Skeletal muscle tissue (tissue), 3 donors: ENCODE measurements at regions not wholly inside any gene's neighbourhood (a gene's known extent, or its start where the extent isn't known, plus 50 kb on each side); places are given as distances from the start of the nearest gene placed in this dataset.

ENCODE experiments used
- H3K27ac ChIP-seq: one replicate; pipeline ENCODE4 v1.7.0; 2013; ENCODE audit warnings: mild to moderate bottlenecking, low read depth, low read length, inconsistent platforms
- H3K27me3 ChIP-seq, 3 donors: one replicate each; pipeline ENCODE4 v1.7.0; 2013; ENCODE audit warnings: low read length in 3 of 3; ENCODE audit not compliant: control insufficient read depth in 3 of 3, insufficient read depth in 3 of 3
- H3K36me3 ChIP-seq, 3 donors: one replicate each; pipeline ENCODE4 v1.7.0; 2013; ENCODE audit warnings: low read length in 3 of 3; ENCODE audit not compliant: control insufficient read depth in 3 of 3, insufficient read depth in 3 of 3
- H3K4me1 ChIP-seq, 3 donors: one replicate each; pipeline ENCODE4 v1.7.0; 2013; ENCODE audit warnings: low read length in 3 of 3, mild to moderate bottlenecking in 3 of 3; ENCODE audit not compliant: control insufficient read depth in 3 of 3, insufficient read depth in 3 of 3
- H3K4me3 ChIP-seq, 3 donors: one replicate each; pipeline ENCODE4 v1.7.0; 2013; ENCODE audit warnings: low read length in 3 of 3
- H3K9ac ChIP-seq, 3 donors: one replicate each; pipeline ENCODE4 v1.7.0; 2013; ENCODE audit warnings: low read length in 3 of 3, mild to moderate bottlenecking in 3 of 3, moderate library complexity in 2 of 3, low read depth in 1 of 3
- H3K9me3 ChIP-seq, 3 donors: one replicate each; pipeline ENCODE4 v1.7.0; 2013; ENCODE audit warnings: low read length in 3 of 3; ENCODE audit not compliant: control insufficient read depth in 3 of 3
- donor health status: Osteomylitis.

DNA sequence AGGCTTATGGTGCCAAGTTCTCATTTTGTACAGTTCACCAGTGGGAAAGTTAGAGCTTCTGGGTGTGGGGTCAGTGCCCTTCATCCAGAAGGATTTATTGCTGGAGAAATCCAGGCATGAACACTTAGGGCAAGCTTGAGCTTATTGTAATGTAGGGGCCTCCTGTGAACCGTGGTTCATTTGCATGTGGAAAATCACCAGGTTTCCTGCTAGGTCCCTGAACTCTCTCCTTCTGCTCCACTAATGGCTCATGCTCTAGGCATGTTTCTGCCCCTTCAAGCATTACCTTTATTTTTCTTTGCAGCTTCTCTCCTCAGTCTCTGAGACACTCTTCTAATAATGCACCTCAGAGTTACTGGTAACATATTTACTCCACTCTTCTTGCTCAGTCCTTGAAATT lies 79.3 kb upstream of the FAM98A start:
- Histone ChIP-seq H3K27me3 (no peaks in the 10 kb centered on the region), H3K36me3 (no peaks in the 10 kb centered on the region), H3K9me3 (no peaks in the 10 kb centered on the region), H3K9ac (no peak overlapping the region), H3K27ac (no peak overlapping the region), H3K4me1 (no peaks in the 10 kb centered on the region), H3K4me3 (no peak overlapping the region)

DNA sequence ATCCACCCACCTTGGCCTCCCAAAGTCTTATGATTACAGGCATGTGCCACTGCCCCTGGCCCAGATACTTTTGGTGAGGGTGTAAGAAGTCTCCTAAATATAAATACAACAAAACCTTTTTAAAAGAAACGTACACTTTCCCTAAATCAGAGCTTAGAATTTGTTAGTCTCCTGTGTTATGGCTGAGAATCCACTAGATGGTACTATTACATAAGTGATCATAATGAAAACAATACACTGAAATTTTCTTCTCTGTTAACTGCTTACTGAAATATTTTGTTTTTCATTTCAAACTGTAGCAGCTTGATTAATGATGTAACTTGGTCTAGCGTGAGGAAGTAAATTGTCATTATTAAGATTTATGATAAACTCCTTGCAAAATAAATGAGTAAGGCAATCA lies 74.8 kb upstream of the FAM98A start:
- H3K9me3 ChIP-seq = no peaks in the 10 kb centered on the region
- no peak overlapping the region for H3K27ac ChIP-seq
- no peak overlapping the region for H3K4me3 ChIP-seq
- no peaks in the 10 kb centered on the region for H3K4me1 ChIP-seq
- H3K9ac ChIP-seq = no peak overlapping the region
- H3K36me3 ChIP-seq = no peaks in the 10 kb centered on the region
- no peaks in the 10 kb centered on the region for H3K27me3 ChIP-seq

DNA sequence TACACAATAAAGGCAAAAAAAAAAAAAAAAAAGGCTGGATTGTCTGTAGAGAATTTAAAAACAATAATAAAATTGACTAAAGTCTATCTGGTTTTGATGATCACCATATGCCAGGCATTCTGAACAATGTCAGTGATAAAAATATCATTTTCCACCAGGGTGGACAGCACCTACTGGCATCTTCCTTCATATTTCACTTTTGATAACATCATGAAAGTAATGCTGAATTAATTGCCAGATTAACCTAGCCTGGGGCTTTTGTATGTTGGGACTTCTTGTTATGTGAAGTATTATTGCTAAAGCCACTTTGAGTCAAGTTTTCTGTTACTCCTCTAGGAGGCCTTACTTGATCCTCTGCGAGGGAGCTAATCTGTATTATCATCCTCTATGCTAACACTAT lies 73.8 kb upstream of the FAM98A start:
- no peak overlapping the region for H3K27ac ChIP-seq
- no peak overlapping the region for H3K9ac ChIP-seq
- H3K4me3 ChIP-seq = no peak overlapping the region
- no peaks in the 10 kb centered on the region for H3K9me3 ChIP-seq
- no peaks in the 10 kb centered on the region for H3K27me3 ChIP-seq
- no peaks in the 10 kb centered on the region for H3K4me1 ChIP-seq
- H3K36me3 ChIP-seq = no peaks in the 10 kb centered on the region

DNA sequence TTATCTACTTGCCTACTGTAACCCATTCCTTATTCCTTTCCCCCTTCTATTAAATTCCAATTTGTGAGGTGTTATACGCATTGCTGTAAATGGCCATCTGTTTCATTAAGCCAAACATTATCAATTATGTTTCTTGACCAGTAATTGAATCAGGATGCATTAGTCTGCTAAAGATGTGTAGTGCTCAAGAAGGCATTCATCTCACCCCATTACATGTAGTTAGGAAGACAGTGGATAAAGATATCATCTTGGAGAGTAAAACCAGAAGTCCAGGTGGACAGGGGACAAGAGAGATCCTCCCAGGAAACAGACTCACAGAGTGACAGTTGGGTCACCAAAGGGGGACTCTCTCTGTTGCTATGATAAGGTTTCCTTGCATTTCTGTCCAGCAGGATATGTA lies 73.3 kb upstream of the FAM98A start:
- Histone ChIP-seq H3K36me3 (no peaks in the 10 kb centered on the region), H3K9me3 (no peaks in the 10 kb centered on the region), H3K9ac (no peak overlapping the region), H3K27ac (no peak overlapping the region), H3K27me3 (no peaks in the 10 kb centered on the region), H3K4me1 (no peaks in the 10 kb centered on the region), H3K4me3 (no peak overlapping the region)

DNA sequence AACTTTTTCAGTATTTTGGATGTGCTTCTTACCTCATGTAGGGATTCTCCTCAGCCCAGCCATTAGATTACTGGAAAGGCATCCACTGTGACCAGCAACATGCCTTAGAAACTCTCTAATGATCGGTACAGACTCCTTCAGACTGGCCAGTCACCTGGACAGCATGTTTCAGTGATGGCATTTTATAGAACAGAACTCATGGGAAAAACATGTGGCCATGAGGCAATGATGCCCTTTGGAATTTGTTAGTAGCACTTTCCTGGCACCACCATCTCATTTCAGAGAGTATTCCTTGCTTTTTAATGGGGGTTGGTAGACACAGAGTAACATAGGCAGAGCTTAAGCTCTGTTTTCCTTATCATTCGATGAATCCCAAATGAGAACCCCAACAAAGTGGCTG lies 72.1 kb upstream of the FAM98A start:
- H3K9ac ChIP-seq = no peak overlapping the region
- H3K9me3 ChIP-seq = no peaks in the 10 kb centered on the region
- no peaks in the 10 kb centered on the region for H3K36me3 ChIP-seq
- no peaks in the 10 kb centered on the region for H3K27me3 ChIP-seq
- no peaks in the 10 kb centered on the region for H3K4me1 ChIP-seq
- H3K4me3 ChIP-seq = no peak overlapping the region
- H3K27ac ChIP-seq = no peak overlapping the region

DNA sequence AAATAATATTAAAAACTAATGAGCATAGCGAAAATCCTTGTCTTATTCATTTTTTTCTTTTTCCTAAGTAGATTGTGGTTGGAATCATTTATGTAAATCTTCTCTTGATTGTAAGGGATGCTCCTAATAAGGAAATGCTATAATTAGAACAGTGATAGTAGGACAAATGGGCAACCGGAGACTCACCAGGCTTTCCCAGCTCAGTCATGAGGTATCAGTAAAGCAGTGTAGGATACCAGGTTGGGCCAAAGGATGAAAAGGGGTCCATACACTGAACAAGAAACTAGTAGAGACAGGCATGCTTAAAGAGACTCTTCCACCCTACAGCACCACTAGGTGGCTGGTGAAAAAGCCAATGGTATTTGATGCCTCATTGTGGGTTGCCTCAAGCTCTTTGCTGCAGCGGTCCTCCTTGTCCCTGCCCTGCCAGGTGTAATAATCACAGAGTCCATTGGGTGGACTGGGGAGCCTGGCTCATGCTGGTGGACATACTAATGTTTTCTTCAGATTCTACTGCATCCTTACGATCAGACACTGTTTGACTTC lies 71.4 kb upstream of the FAM98A start:
- H3K4me3 ChIP-seq = no peak overlapping the region
- no peaks in the 10 kb centered on the region for H3K4me1 ChIP-seq
- no peaks in the 10 kb centered on the region for H3K36me3 ChIP-seq
- no peak overlapping the region for H3K27ac ChIP-seq
- H3K27me3 ChIP-seq = no peaks in the 10 kb centered on the region
- no peaks in the 10 kb centered on the region for H3K9me3 ChIP-seq
- no peak overlapping the region for H3K9ac ChIP-seq

DNA sequence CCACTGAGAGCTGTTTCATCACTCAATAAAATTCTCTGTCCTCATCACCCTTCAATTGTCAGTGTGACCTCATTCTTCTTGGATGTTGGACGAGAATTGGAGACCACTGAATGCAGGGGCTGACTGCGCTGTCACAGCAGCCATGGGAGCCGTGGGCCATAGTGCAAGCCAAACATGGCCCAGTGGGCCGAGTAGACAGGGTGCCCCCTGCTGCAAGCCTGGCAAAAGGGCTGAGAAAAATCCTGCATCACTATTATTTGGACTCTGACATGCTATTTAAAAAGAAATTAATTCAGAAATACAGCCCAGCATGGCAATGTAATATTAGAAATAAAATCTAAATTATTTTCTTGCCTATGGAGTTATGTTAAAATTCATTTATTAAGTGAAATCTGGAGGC lies 67.8 kb upstream of the FAM98A start:
- H3K4me3 ChIP-seq = no peak overlapping the region
- no peaks in the 10 kb centered on the region for H3K27me3 ChIP-seq
- no peaks in the 10 kb centered on the region for H3K4me1 ChIP-seq
- no peaks in the 10 kb centered on the region for H3K9me3 ChIP-seq
- H3K9ac ChIP-seq = no peak overlapping the region
- H3K36me3 ChIP-seq = no peaks in the 10 kb centered on the region
- H3K27ac ChIP-seq = no peak overlapping the region

DNA sequence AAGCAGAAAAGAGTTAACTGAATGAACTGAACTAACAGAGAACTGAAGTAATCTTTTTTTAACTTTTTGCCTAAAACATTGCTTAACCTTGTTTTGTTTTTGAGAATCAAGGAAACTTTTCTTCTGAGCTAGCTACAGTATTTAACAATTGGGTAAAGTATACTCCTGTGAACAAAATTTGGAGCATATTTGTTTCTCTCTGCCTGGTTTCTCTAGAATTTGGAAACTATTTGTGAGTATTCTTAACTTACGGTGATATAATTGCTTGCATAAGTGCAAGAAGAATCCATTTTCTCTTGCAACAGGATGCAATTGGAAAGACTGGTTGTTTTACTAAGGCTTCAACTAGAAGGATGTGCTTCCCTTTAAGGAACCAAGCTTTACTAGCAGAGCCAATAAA lies 65.9 kb upstream of the FAM98A start:
- H3K9me3 ChIP-seq = no peaks in the 10 kb centered on the region
- no peak overlapping the region for H3K9ac ChIP-seq
- no peak overlapping the region for H3K4me3 ChIP-seq
- no peak overlapping the region for H3K27ac ChIP-seq
- no peaks in the 10 kb centered on the region for H3K27me3 ChIP-seq
- no peaks in the 10 kb centered on the region for H3K4me1 ChIP-seq
- H3K36me3 ChIP-seq = no peaks in the 10 kb centered on the region

DNA sequence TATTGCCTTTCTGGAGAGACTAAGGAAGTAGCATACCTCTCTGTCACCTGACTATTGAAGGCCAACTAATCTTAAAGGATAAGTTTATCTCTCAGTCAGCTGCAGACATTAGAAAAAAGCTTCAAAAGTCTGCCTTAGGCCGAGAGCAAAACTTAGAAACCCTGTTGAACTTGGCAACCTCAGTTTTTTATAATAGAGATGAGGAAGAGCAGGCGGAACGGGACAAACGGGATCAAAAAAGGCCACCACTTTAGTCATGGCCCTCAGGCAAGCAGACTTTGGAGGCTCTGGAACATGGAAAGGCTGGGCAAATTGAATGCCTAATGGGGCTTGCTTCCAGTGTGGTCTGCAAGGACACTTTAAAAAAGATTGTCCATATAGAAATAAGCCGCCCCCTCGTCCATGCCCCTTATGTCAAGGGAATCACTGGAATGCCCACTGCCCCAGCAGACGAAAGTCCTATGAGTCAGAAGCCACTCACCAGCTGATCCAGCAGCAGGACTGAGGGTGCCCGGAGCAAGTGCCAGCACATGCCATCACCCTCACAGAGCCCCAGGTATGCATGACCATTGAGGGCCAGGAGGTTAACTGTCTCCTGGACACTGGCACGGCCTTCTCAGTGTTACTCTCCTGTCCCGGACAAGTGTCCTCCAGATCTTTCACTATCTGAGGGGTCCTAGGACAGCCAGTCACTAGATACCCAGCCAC lies 61.5 kb upstream of the FAM98A start:
- H3K9ac ChIP-seq = no peak overlapping the region
- no peaks in the 10 kb centered on the region for H3K4me1 ChIP-seq
- no peak overlapping the region for H3K4me3 ChIP-seq
- H3K9me3 ChIP-seq = no peaks in the 10 kb centered on the region
- H3K36me3 ChIP-seq = no peaks in the 10 kb centered on the region
- no peak overlapping the region for H3K27ac ChIP-seq
- H3K27me3 ChIP-seq = no peaks in the 10 kb centered on the region

DNA sequence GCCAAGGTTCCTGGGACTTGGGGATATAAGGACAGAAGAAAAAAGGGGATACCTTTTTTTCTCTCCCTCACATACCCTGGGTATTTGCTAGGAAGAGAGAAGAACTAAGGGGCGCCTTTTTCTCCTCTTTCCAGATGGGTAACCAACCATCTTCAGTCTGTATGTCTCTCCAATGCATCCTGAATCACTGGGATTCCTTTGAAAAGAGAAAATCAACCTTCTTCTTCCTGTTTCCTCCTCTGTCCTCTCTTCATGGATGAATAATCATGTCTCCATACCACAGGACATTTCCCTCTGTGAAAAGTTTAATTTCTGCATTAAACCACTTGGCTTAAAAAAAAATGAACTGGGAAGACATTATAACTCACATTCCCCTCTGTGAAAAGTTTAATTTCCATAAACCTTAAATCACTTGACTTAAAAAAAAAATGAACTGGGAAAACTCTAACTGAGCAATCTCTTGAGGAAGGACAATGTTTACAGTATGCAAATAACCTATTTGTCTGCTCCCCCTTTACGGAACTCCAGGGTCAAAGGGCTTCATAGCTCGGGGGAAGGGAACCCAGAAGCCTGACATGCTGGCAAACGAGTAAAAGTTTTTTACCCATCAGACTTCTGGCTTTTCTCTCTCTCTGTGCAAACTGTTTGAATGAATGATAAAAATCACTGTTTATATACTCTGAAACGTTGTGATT lies 56.7 kb upstream of the FAM98A start:
- H3K4me1 ChIP-seq = no peaks in the 10 kb centered on the region
- no peak overlapping the region for H3K9ac ChIP-seq
- no peaks in the 10 kb centered on the region for H3K27me3 ChIP-seq

More for the DNA sequence above, 56.7 kb upstream of the FAM98A start:
- no peak overlapping the region for H3K27ac ChIP-seq
- no peaks in the 10 kb centered on the region for H3K36me3 ChIP-seq
- H3K4me3 ChIP-seq = no peak overlapping the region
- H3K9me3 ChIP-seq = no peaks in the 10 kb centered on the region
